ENCODE measurements at regions not wholly inside any gene's neighbourhood (a gene's known extent, or its start where the extent isn't known, plus 50 kb on each side); places are given as distances from the start of the nearest gene placed in this dataset.

DNA sequence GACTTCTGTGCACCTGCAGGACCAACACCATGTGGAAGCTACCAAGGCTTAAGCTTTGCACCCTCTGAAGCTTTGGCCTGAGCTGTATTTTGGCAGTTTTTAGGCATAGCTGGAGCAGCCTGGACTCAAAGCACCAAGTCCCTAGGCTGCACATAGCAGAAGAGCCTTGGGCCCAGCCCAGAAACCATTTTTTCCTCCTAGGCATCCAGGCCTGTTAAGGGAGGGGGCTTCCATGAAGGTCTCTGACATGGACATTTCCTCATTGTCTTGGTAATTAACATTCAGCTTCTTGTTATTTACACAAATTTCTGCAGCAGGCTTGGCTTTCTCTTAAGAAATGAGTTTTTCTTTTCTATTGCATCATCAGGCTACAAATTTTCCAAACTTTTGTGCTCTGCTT lies 475.8 kb upstream of the FLRT2 start:
- no peak for TF ChIP-seq USF1 (CRISPR knock-in tag; IDR thresholded peaks at IDR 0.05)
- TF ChIP-seq, protein P1, sequence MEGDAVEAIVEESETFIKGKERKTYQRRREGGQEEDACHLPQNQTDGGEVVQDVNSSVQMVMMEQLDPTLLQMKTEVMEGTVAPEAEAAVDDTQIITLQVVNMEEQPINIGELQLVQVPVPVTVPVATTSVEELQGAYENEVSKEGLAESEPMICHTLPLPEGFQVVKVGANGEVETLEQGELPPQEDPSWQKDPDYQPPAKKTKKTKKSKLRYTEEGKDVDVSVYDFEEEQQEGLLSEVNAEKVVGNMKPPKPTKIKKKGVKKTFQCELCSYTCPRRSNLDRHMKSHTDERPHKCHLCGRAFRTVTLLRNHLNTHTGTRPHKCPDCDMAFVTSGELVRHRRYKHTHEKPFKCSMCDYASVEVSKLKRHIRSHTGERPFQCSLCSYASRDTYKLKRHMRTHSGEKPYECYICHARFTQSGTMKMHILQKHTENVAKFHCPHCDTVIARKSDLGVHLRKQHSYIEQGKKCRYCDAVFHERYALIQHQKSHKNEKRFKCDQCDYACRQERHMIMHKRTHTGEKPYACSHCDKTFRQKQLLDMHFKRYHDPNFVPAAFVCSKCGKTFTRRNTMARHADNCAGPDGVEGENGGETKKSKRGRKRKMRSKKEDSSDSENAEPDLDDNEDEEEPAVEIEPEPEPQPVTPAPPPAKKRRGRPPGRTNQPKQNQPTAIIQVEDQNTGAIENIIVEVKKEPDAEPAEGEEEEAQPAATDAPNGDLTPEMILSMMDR (IDR thresholded peaks at IDR 0.05): no peak
- TF ChIP-seq SP1 (CRISPR knock-in tag; conservative IDR thresholded peaks at IDR 0.05): no peak
- TF ChIP-seq MXD4 (CRISPR knock-in tag; IDR thresholded peaks at IDR 0.05; ENCODE audit: borderline replicate concordance): no peak
- no peak for TF ChIP-seq FOXP1 (CRISPR knock-in tag; IDR thresholded peaks at IDR 0.05; ENCODE audit: borderline replicate concordance)
- TF ChIP-seq FOXK1 (CRISPR knock-in tag; IDR thresholded peaks at IDR 0.05): no peak
- TF ChIP-seq, protein P2, sequence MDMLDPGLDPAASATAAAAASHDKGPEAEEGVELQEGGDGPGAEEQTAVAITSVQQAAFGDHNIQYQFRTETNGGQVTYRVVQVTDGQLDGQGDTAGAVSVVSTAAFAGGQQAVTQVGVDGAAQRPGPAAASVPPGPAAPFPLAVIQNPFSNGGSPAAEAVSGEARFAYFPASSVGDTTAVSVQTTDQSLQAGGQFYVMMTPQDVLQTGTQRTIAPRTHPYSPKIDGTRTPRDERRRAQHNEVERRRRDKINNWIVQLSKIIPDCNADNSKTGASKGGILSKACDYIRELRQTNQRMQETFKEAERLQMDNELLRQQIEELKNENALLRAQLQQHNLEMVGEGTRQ (CRISPR knock-in tag; IDR thresholded peaks at IDR 0.05): no peak
- TF ChIP-seq ZNF416 (CRISPR knock-in tag; IDR thresholded peaks at IDR 0.05): no peak
- TF ChIP-seq CREM (CRISPR knock-in tag; IDR thresholded peaks at IDR 0.05): no peak
- TF ChIP-seq KAT7 (CRISPR knock-in tag; IDR thresholded peaks at IDR 0.05; ENCODE audit: borderline replicate concordance): no peak
- TF ChIP-seq ELF4 (CRISPR knock-in tag; IDR thresholded peaks at IDR 0.05; ENCODE audit: low read depth): no peak
- TF ChIP-seq E2F4 (CRISPR knock-in tag; IDR thresholded peaks at IDR 0.05; ENCODE audit: borderline replicate concordance, low read depth): no peak
- no peak for TF ChIP-seq ATF3 (CRISPR knock-in tag; conservative IDR thresholded peaks at IDR 0.05)

Measured in WTC11 (cell line).